WTC11 (cell line): ENCODE measurements at regions not wholly inside any gene's neighbourhood (a gene's known extent, or its start where the extent isn't known, plus 50 kb on each side); places are given as distances from the start of the nearest gene placed in this dataset.

Source experiments
- ATAC-seq: fragments of 200-7000 bp; cut with Tn5 transposase; 2 replicates; pipeline ENCODE4 v1.10.0; 2021; ENCODE audit warnings: mild to moderate bottlenecking, moderate library complexity
- CTCF ChIA-PET: fragments of 300-600 bp; sonication (Branson Sonifier 250); formaldehyde crosslinking; loops from one replicate; lab custom pipeline; 2021; ENCODE audit warnings: antibody characterized with exemption; lab: Charles Lee
- POLR2A ChIA-PET: fragments of 350-600 bp; sonication (Branson Sonifier 250); formaldehyde crosslinking; loops from one replicate; lab custom pipeline; 2021; ENCODE audit warnings: antibody characterized with exemption; lab: Charles Lee
- DNase-seq: peaks from one replicate; pipeline ENCODE4 v3.0.0; 2021; ENCODE audit warnings: low spot score
- H3K27ac Mint-ChIP-seq: 2 replicates; pipeline ENCODE4 v1.8.0; 2021; ENCODE audit warnings: mixed read lengths
- H3K27me3 Mint-ChIP-seq: 2 replicates; pipeline ENCODE4 v1.8.0; 2021; ENCODE audit warnings: low read depth, mild to moderate bottlenecking, moderate library complexity, mixed read lengths
- H3K36me3 Mint-ChIP-seq: 2 replicates; pipeline ENCODE4 v1.8.0; 2021; ENCODE audit warnings: mixed read lengths
- H3K4me1 Mint-ChIP-seq: 2 replicates; pipeline ENCODE4 v1.8.0; 2022; ENCODE audit warnings: mixed read lengths
- H3K4me3 Mint-ChIP-seq: 2 replicates; pipeline ENCODE4 v1.8.0; 2021; ENCODE audit warnings: mild to moderate bottlenecking, moderate library complexity, mixed read lengths
- H3K9me3 Mint-ChIP-seq: 2 replicates; pipeline ENCODE4 v1.8.0; 2021; ENCODE audit warnings: mixed read lengths
- CREB1 ChIP-seq: sonication (generic); formaldehyde crosslinking; IDR thresholded peaks from 2 replicates; pipeline ENCODE4 v1.8.0; 2023; ENCODE audit warnings: mild to moderate bottlenecking, missing genetic modification reagents
- ESRRA ChIP-seq: sonication (generic); formaldehyde crosslinking; IDR thresholded peaks from 2 replicates; pipeline ENCODE4 v1.8.1; 2022; ENCODE audit warnings: mild to moderate bottlenecking, missing genetic modification reagents, borderline replicate concordance
- FOXJ3 ChIP-seq: sonication (generic); formaldehyde crosslinking; IDR thresholded peaks from 2 replicates; pipeline ENCODE4 v1.9.0; 2021; ENCODE audit warnings: missing genetic modification reagents, mild to moderate bottlenecking, borderline replicate concordance
- SMAD3 ChIP-seq: sonication (generic); formaldehyde crosslinking; IDR thresholded peaks from 2 replicates; pipeline ENCODE4 v1.8.0; 2022; ENCODE audit warnings: missing genetic modification reagents, mild to moderate bottlenecking, borderline replicate concordance
- ZNF396 ChIP-seq: fragments of 250-450 bp; sonication (Bioruptor Pico); IDR thresholded peaks from 2 replicates; pipeline ENCODE4 v1.8.0; 2021; ENCODE audit warnings: mild to moderate bottlenecking, moderate library complexity, borderline replicate concordance
- TF ChIP-seq, protein P1 (sequence below): sonication (generic); formaldehyde crosslinking; IDR thresholded peaks from 2 replicates; pipeline ENCODE4 v1.8.0; 2022; ENCODE audit warnings: missing genetic modification reagents
- TF ChIP-seq, protein P2 (sequence below): sonication (generic); formaldehyde crosslinking; conservative IDR thresholded peaks from 2 replicates; pipeline ENCODE4 v1.8.1; 2022; ENCODE audit warnings: mild to moderate bottlenecking, missing genetic modification reagents
- TF ChIP-seq, protein P3 (sequence below): fragments of 250-450 bp; sonication (Bioruptor Pico); IDR thresholded peaks from 2 replicates; pipeline ENCODE4 v1.9.0; 2021; ENCODE audit warnings: mild to moderate bottlenecking, borderline replicate concordance
- TF ChIP-seq, protein P4 (sequence below): sonication (generic); formaldehyde crosslinking; IDR thresholded peaks from 2 replicates; pipeline ENCODE4 v1.8.0; 2022; ENCODE audit warnings: mild to moderate bottlenecking, missing genetic modification reagents
- TF ChIP-seq, protein P5 (sequence below): fragments of 250-450 bp; sonication (Bioruptor Pico); IDR thresholded peaks from 2 replicates; pipeline ENCODE4 v2.1.2; 2022; ENCODE audit warnings: mild to moderate bottlenecking, moderate library complexity

DNA sequence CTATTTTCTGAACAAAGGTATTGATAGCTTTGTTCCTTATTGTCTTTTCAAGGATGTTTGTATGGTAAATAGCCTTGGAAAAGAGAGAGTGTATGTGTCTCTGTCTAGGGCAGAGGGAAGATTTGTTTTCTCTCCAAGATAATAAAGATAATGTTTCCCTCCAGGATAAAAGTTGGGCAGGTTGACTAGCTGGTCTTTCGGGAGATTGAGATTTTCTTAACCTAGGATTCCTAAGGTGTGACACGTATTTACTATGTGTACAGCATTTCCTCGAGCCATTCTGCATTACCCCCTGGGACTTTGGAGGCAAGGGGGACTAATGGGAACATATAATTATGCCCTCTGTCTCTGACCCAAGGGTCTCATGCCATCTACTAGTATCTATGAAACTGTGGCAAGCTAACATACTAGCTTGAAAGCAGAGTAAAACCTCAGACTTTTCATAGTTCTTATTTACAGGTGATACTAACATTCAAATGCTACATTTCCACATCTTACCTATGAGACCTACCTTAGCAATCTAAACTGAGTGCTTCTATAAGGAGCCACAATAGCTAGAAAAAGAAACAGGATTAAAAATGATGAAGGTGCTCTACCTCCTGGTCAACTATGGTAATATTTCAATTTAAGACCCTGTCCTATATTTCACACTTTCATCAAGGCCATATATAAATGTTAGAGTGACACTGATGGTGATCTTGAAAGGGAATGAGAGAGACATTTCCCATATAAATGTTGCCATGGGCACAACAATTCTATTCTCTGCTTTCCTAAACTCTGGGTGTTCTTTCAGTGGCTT, 252.9 kb upstream of the CBLB start:
- no peak for DNase-seq

More for the DNA sequence above, 252.9 kb upstream of the CBLB start:
- H3K4me3 Mint-ChIP-seq = no peak overlapping the region
- no peak for ATAC-seq
- H3K36me3 Mint-ChIP-seq = no peaks in the 10 kb centered on the region
- H3K27me3 Mint-ChIP-seq = no peaks in the 10 kb centered on the region
- H3K9me3 Mint-ChIP-seq = no peaks in the 10 kb centered on the region
- ChIA-PET POLR2A (no interaction called here), CTCF (no interaction called here)
- peaks cover 3% of the 10 kb centered on the region; the same call in 1 of the 2 replicates for H3K4me1 Mint-ChIP-seq
- no peak overlapping the region for H3K27ac Mint-ChIP-seq
- TF ChIP-seq, protein P1, sequence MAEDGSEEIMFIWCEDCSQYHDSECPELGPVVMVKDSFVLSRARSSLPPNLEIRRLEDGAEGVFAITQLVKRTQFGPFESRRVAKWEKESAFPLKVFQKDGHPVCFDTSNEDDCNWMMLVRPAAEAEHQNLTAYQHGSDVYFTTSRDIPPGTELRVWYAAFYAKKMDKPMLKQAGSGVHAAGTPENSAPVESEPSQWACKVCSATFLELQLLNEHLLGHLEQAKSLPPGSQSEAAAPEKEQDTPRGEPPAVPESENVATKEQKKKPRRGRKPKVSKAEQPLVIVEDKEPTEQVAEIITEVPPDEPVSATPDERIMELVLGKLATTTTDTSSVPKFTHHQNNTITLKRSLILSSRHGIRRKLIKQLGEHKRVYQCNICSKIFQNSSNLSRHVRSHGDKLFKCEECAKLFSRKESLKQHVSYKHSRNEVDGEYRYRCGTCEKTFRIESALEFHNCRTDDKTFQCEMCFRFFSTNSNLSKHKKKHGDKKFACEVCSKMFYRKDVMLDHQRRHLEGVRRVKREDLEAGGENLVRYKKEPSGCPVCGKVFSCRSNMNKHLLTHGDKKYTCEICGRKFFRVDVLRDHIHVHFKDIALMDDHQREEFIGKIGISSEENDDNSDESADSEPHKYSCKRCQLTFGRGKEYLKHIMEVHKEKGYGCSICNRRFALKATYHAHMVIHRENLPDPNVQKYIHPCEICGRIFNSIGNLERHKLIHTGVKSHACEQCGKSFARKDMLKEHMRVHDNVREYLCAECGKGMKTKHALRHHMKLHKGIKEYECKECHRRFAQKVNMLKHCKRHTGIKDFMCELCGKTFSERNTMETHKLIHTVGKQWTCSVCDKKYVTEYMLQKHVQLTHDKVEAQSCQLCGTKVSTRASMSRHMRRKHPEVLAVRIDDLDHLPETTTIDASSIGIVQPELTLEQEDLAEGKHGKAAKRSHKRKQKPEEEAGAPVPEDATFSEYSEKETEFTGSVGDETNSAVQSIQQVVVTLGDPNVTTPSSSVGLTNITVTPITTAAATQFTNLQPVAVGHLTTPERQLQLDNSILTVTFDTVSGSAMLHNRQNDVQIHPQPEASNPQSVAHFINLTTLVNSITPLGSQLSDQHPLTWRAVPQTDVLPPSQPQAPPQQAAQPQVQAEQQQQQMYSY (CRISPR knock-in tag) = no peak
- TF ChIP-seq, protein P2, sequence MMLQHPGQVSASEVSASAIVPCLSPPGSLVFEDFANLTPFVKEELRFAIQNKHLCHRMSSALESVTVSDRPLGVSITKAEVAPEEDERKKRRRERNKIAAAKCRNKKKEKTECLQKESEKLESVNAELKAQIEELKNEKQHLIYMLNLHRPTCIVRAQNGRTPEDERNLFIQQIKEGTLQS = no peak
- TF ChIP-seq, protein P3, sequence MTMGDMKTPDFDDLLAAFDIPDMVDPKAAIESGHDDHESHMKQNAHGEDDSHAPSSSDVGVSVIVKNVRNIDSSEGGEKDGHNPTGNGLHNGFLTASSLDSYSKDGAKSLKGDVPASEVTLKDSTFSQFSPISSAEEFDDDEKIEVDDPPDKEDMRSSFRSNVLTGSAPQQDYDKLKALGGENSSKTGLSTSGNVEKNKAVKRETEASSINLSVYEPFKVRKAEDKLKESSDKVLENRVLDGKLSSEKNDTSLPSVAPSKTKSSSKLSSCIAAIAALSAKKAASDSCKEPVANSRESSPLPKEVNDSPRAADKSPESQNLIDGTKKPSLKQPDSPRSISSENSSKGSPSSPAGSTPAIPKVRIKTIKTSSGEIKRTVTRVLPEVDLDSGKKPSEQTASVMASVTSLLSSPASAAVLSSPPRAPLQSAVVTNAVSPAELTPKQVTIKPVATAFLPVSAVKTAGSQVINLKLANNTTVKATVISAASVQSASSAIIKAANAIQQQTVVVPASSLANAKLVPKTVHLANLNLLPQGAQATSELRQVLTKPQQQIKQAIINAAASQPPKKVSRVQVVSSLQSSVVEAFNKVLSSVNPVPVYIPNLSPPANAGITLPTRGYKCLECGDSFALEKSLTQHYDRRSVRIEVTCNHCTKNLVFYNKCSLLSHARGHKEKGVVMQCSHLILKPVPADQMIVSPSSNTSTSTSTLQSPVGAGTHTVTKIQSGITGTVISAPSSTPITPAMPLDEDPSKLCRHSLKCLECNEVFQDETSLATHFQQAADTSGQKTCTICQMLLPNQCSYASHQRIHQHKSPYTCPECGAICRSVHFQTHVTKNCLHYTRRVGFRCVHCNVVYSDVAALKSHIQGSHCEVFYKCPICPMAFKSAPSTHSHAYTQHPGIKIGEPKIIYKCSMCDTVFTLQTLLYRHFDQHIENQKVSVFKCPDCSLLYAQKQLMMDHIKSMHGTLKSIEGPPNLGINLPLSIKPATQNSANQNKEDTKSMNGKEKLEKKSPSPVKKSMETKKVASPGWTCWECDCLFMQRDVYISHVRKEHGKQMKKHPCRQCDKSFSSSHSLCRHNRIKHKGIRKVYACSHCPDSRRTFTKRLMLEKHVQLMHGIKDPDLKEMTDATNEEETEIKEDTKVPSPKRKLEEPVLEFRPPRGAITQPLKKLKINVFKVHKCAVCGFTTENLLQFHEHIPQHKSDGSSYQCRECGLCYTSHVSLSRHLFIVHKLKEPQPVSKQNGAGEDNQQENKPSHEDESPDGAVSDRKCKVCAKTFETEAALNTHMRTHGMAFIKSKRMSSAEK = no peak
- TF ChIP-seq, protein P4, sequence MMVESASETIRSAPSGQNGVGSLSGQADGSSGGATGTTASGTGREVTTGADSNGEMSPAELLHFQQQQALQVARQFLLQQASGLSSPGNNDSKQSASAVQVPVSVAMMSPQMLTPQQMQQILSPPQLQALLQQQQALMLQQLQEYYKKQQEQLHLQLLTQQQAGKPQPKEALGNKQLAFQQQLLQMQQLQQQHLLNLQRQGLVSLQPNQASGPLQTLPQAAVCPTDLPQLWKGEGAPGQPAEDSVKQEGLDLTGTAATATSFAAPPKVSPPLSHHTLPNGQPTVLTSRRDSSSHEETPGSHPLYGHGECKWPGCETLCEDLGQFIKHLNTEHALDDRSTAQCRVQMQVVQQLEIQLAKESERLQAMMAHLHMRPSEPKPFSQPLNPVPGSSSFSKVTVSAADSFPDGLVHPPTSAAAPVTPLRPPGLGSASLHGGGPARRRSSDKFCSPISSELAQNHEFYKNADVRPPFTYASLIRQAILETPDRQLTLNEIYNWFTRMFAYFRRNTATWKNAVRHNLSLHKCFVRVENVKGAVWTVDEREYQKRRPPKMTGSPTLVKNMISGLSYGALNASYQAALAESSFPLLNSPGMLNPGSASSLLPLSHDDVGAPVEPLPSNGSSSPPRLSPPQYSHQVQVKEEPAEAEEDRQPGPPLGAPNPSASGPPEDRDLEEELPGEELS = no peak
- TF ChIP-seq CREB1 (CRISPR knock-in tag) (no peak), FOXJ3 (CRISPR knock-in tag) (no peak), SMAD3 (CRISPR knock-in tag) (no peak), ZNF396 (CRISPR knock-in tag) (no peak), ESRRA (CRISPR knock-in tag) (no peak)
- TF ChIP-seq, protein P5, sequence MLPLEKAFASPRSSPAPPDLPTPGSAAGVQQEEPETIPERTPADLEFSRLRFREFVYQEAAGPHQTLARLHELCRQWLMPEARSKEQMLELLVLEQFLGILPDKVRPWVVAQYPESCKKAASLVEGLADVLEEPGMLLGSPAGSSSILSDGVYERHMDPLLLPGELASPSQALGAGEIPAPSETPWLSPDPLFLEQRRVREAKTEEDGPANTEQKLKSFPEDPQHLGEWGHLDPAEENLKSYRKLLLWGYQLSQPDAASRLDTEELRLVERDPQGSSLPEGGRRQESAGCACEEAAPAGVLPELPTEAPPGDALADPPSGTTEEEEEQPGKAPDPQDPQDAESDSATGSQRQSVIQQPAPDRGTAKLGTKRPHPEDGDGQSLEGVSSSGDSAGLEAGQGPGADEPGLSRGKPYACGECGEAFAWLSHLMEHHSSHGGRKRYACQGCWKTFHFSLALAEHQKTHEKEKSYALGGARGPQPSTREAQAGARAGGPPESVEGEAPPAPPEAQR = no peak
